ENCODE measurements at regions not wholly inside any gene's neighbourhood (a gene's known extent, or its start where the extent isn't known, plus 50 kb on each side); places are given as distances from the start of the nearest gene placed in this dataset.

- DNase-seq (ENCODE audit: extremely low read depth, low read depth), result no peak
- no peak for TF ChIP-seq CTCF (IDR thresholded peaks at IDR 0.05; ENCODE audit: low read depth, low read length, missing control alignments)
- H3K4me3 ChIP-seq (replicated peaks; ENCODE audit: low read depth, low read length), result no peak overlapping the region
Measured at GRCh38 chr21:41600556-41600955, 92.6 kb upstream of the TMPRSS2 start.

GRCh38 chr21:41600116-41600515, 92.2 kb upstream of the TMPRSS2 start:
- TF ChIP-seq CTCF (IDR thresholded peaks at IDR 0.05; ENCODE audit: low read depth, low read length, missing control alignments), result no peak
- no peak for DNase-seq (ENCODE audit: extremely low read depth, low read depth)
- H3K4me3 ChIP-seq (replicated peaks; ENCODE audit: low read depth, low read length), result no peak overlapping the region

- TF ChIP-seq CTCF (IDR thresholded peaks at IDR 0.05; ENCODE audit: low read depth, low read length, missing control alignments), result no peak
- no peak for DNase-seq (ENCODE audit: extremely low read depth, low read depth)
- H3K4me3 ChIP-seq (replicated peaks; ENCODE audit: low read depth, low read length), result no peak overlapping the region
Measured at GRCh38 chr21:41598561-41599431, 90.8 kb upstream of the TMPRSS2 start.

GRCh38 chr21:41597811-41598231, 89.9 kb upstream of the TMPRSS2 start:
- no peak for TF ChIP-seq CTCF (IDR thresholded peaks at IDR 0.05; ENCODE audit: low read depth, low read length, missing control alignments)
- DNase-seq (ENCODE audit: extremely low read depth, low read depth), result no peak
- no peak overlapping the region for H3K4me3 ChIP-seq (replicated peaks; ENCODE audit: low read depth, low read length)

GRCh38 chr21:41597227-41597626, 89.3 kb upstream of the TMPRSS2 start:
- no peak for TF ChIP-seq CTCF (IDR thresholded peaks at IDR 0.05; ENCODE audit: low read depth, low read length, missing control alignments)
- no peak overlapping the region for H3K4me3 ChIP-seq (replicated peaks; ENCODE audit: low read depth, low read length)
- no peak for DNase-seq (ENCODE audit: extremely low read depth, low read depth)

GRCh38 chr21:41596241-41596925, 88.4 kb upstream of the TMPRSS2 start:
- no peak for TF ChIP-seq CTCF (IDR thresholded peaks at IDR 0.05; ENCODE audit: low read depth, low read length, missing control alignments)
- H3K4me3 ChIP-seq (replicated peaks; ENCODE audit: low read depth, low read length), result no peak overlapping the region
- no peak for DNase-seq (ENCODE audit: extremely low read depth, low read depth)

Data from HFF-Myc (cell line).